Trophoblast cell (in vitro differentiated cells and primary cell): ENCODE measurements at regions not wholly inside any gene's neighbourhood (a gene's known extent, or its start where the extent isn't known, plus 50 kb on each side); places are given as distances from the start of the nearest gene placed in this dataset.

Experiments
- DNase-seq, 2 donors: peaks; one replicate each; pipeline ENCODE4 v3.0.0-alpha.2; 2016
- H2AFZ ChIP-seq: 2 replicates; pipeline ENCODE4 v1.6.1; 2013; ENCODE audit warnings: low read length, moderate library complexity, mild to moderate bottlenecking; ENCODE audit not compliant: insufficient read depth, poor library complexity
- H2AK5ac ChIP-seq: 2 replicates; pipeline ENCODE4 v1.6.1; 2013; ENCODE audit warnings: mild to moderate bottlenecking, low read length
- H2BK120ac ChIP-seq: 2 replicates; pipeline ENCODE4 v1.6.1; 2013; ENCODE audit warnings: low read length, mild to moderate bottlenecking, moderate library complexity; ENCODE audit not compliant: insufficient read depth, poor library complexity
- H2BK12ac ChIP-seq: 2 replicates; pipeline ENCODE4 v1.6.1; 2013; ENCODE audit warnings: mild to moderate bottlenecking, low read length, moderate library complexity
- H2BK5ac ChIP-seq: 2 replicates; pipeline ENCODE4 v1.6.1; 2013; ENCODE audit warnings: low read length, low read depth, moderate library complexity, mild to moderate bottlenecking; ENCODE audit not compliant: poor library complexity
- H3K14ac ChIP-seq: 2 replicates; pipeline ENCODE4 v1.6.1; 2013; ENCODE audit warnings: mild to moderate bottlenecking, low read length
- H3K18ac ChIP-seq: 2 replicates; pipeline ENCODE4 v1.6.1; 2013; ENCODE audit warnings: mild to moderate bottlenecking, low read length
- H3K23ac ChIP-seq: 2 replicates; pipeline ENCODE4 v1.6.1; 2013; ENCODE audit warnings: low read length
- H3K27ac ChIP-seq: 2 replicates; pipeline ENCODE4 v1.5.1; 2013; ENCODE audit warnings: low read depth, mild to moderate bottlenecking, inconsistent platforms, low read length, moderate library complexity
- H3K27me3 ChIP-seq: 2 replicates; pipeline ENCODE4 v1.6.1; 2013; ENCODE audit warnings: inconsistent platforms, mild to moderate bottlenecking, low read length, moderate library complexity; ENCODE audit not compliant: insufficient read depth
- H3K36me3 ChIP-seq, 2 experiments: 1 replicate in 1 of 2; 2 replicates in 1 of 2; pipeline ENCODE4 v1.6.1; 2013; ENCODE audit warnings: low read length in 2 of 2, mild to moderate bottlenecking in 2 of 2, moderate library complexity in 1 of 2; ENCODE audit not compliant: insufficient read depth in 2 of 2, control insufficient read depth in 1 of 2
- H3K4ac ChIP-seq: 2 replicates; pipeline ENCODE4 v1.6.1; 2013; ENCODE audit warnings: low read depth, mild to moderate bottlenecking, low read length, moderate library complexity
- H3K4me1 ChIP-seq, 2 experiments: 1 replicate in 1 of 2; 2 replicates in 1 of 2; pipeline ENCODE4 v1.6.1; 2013; ENCODE audit warnings: low read length in 2 of 2, mild to moderate bottlenecking in 2 of 2, moderate library complexity in 1 of 2; ENCODE audit not compliant: insufficient read depth in 2 of 2, control insufficient read depth in 1 of 2
- H3K4me2 ChIP-seq: 2 replicates; pipeline ENCODE4 v1.6.1; 2013; ENCODE audit warnings: inconsistent platforms, mild to moderate bottlenecking, low read length, moderate library complexity
- H3K4me3 ChIP-seq: 2 replicates; pipeline ENCODE4 v1.5.1; 2013; ENCODE audit warnings: mild to moderate bottlenecking, low read depth, low read length, inconsistent platforms
- H3K79me1 ChIP-seq: one replicate; pipeline ENCODE4 v1.6.1; 2013; ENCODE audit warnings: low read length
- H3K79me2 ChIP-seq: 2 replicates; pipeline ENCODE4 v1.6.1; 2013; ENCODE audit warnings: low read length, mild to moderate bottlenecking; ENCODE audit not compliant: control insufficient read depth, insufficient read depth, poor library complexity
- H3K9ac ChIP-seq: 2 replicates; pipeline ENCODE4 v1.6.1; 2013; ENCODE audit warnings: mild to moderate bottlenecking, low read length
- H3K9me3 ChIP-seq: 2 replicates; pipeline ENCODE4 v1.6.1; 2013; ENCODE audit warnings: low read depth, mild to moderate bottlenecking, control low read depth, inconsistent platforms, low read length; ENCODE audit not compliant: insufficient read depth
- H4K12ac ChIP-seq: 2 replicates; pipeline ENCODE4 v1.6.1; 2013; ENCODE audit warnings: low read depth, mild to moderate bottlenecking, low read length, moderate library complexity
- H4K8ac ChIP-seq: 2 replicates; pipeline ENCODE4 v1.6.1; 2013; ENCODE audit warnings: low read depth, mild to moderate bottlenecking, low read length, moderate library complexity
- H4K91ac ChIP-seq: one replicate; pipeline ENCODE4 v1.6.1; 2013; ENCODE audit warnings: low read depth, mild to moderate bottlenecking, low read length, moderate library complexity
- WGBS: extraction: QIAGEN DNeasy Blood & Tissue Kit; methylation state at CpG from one replicate; pipeline ENCODE4 v1.1.7; 2013; ENCODE audit warnings: missing lambda C conversion rate; ENCODE audit not compliant: insufficient read length, insufficient coverage; ENCODE audit errors: extremely low coverage; 5-methylcytosine and 5-hydroxymethylcytosine counted together

- Histone ChIP-seq H4K12ac (no peak overlapping the region), H3K9me3 (no peaks in the 10 kb centered on the region), H3K79me1 (peaks cover 2% of the 10 kb centered on the region), H3K4ac (no peak overlapping the region), H3K9ac (no peak overlapping the region), H3K79me2 (no peaks in the 10 kb centered on the region), H3K4me2 (no peak overlapping the region), H2AK5ac (no peak overlapping the region), H3K36me3 (no peaks in the 10 kb centered on the region), H2BK5ac (no peak overlapping the region), H2BK12ac (no peak overlapping the region), H3K23ac (no peak overlapping the region), H4K8ac (no peak overlapping the region), H2BK120ac (no peak overlapping the region), H3K18ac (no peak overlapping the region), H2AFZ (no peak overlapping the region), H3K4me1 (peaks cover 0 to 2% of the 10 kb centered on the region in 2 experiments), H4K91ac (no peak overlapping the region), H3K27me3 (no peaks in the 10 kb centered on the region), H3K14ac (no peak overlapping the region), H3K4me3 (no peak overlapping the region), H3K27ac (no peak overlapping the region)
- no peak for DNase-seq
- no CpG with 5 or more reads among the region's 3 CpGs for WGBS
Measured at GRCh38 chr11:26030399-26030798, 301.5 kb upstream of the ANO3 start.

DNA sequence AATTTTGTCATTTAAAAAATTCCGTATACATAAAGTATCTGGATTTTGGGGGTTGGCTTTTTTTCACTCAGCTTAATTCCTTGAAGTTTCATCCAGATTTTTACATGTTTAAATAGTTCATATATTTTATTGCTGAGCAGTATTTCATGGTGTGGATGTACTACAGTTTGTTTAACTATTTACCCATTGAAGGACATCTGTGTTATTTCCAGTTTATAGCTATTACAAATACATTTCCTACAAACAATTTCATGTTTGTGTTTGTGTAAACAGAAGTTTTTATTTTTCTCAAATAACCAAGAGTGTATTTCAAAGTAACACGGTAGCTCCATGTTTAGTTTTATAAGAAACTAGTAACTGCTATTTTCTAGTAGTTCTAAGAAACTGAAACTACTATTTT is 299.7 kb upstream of the ANO3 start:
- H3K9ac ChIP-seq: no peak overlapping the region
- no peak overlapping the region for H3K18ac ChIP-seq
- no peak overlapping the region for H4K8ac ChIP-seq
- peaks cover 2% of the 10 kb centered on the region for H3K79me1 ChIP-seq
- no peak overlapping the region for H4K91ac ChIP-seq
- no peak overlapping the region for H3K27ac ChIP-seq
- no peak overlapping the region for H2AK5ac ChIP-seq
- H3K4me1 ChIP-seq: peaks cover 0 to 2% of the 10 kb centered on the region in 2 experiments
- no peak overlapping the region for H3K23ac ChIP-seq
- no peak overlapping the region for H3K4me2 ChIP-seq
- H3K27me3 ChIP-seq: no peaks in the 10 kb centered on the region
- no peaks in the 10 kb centered on the region for H3K36me3 ChIP-seq
- no peak overlapping the region for H2BK5ac ChIP-seq
- H3K79me2 ChIP-seq: no peaks in the 10 kb centered on the region
- H3K4me3 ChIP-seq: no peak overlapping the region
- H3K9me3 ChIP-seq: no peaks in the 10 kb centered on the region
- H4K12ac ChIP-seq: no peak overlapping the region
- H2AFZ ChIP-seq: no peak overlapping the region
- no peak overlapping the region for H3K4ac ChIP-seq
- H3K14ac ChIP-seq: no peak overlapping the region
- H2BK12ac ChIP-seq: no peak overlapping the region
- DNase-seq: no peak
- no CpG with 5 or more reads among the region's 2 CpGs for WGBS
- no peak overlapping the region for H2BK120ac ChIP-seq

DNA sequence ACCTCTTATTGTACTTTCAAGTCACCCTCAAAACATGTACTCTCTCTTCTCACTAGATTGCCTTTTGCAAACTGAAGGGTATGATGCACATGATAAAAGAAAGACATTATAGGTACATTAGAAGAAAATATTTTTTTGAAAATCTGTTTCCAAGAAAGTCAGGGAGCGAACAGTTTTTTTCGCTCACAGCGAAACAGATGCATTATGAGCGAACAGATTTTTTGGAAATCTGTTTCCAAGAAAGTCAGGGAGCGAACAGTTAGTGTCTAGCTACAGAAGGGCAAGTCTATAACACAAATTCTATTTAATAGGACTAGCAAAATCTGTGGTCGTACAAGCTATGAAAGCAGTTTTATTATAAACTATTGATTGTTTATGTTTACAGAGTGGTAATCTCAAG is 296.2 kb upstream of the ANO3 start:
- no peak for DNase-seq
- H3K4me3 ChIP-seq: no peak overlapping the region
- H3K79me2 ChIP-seq: no peaks in the 10 kb centered on the region
- no peak overlapping the region for H3K14ac ChIP-seq
- H2AK5ac ChIP-seq: no peak overlapping the region
- H3K27ac ChIP-seq: no peak overlapping the region
- no peak overlapping the region for H4K8ac ChIP-seq
- H2BK120ac ChIP-seq: no peak overlapping the region
- no peak overlapping the region for H4K12ac ChIP-seq
- H3K27me3 ChIP-seq: no peaks in the 10 kb centered on the region
- H3K23ac ChIP-seq: no peak overlapping the region
- no peak overlapping the region for H2AFZ ChIP-seq
- H3K4ac ChIP-seq: no peak overlapping the region
- no peaks in the 10 kb centered on the region for H3K79me1 ChIP-seq
- H4K91ac ChIP-seq: no peak overlapping the region
- H3K36me3 ChIP-seq: no peaks in the 10 kb centered on the region
- H3K9me3 ChIP-seq: no peaks in the 10 kb centered on the region
- H2BK12ac ChIP-seq: no peak overlapping the region
- no peak overlapping the region for H3K18ac ChIP-seq
- WGBS: no CpG with 5 or more reads among the region's 6 CpGs
- no peak overlapping the region for H2BK5ac ChIP-seq
- no peak overlapping the region for H3K4me2 ChIP-seq
- H3K9ac ChIP-seq: no peak overlapping the region
- H3K4me1 ChIP-seq: no peaks in the 10 kb centered on the region

- H3K9ac ChIP-seq: no peak overlapping the region
- DNase-seq: no peak
- H3K79me1 ChIP-seq: no peaks in the 10 kb centered on the region
- no peak overlapping the region for H3K4me3 ChIP-seq
- no peak overlapping the region for H2BK120ac ChIP-seq
- no peak overlapping the region for H4K8ac ChIP-seq
- H2AFZ ChIP-seq: no peak overlapping the region
- H3K27ac ChIP-seq: no peak overlapping the region
- H3K14ac ChIP-seq: no peak overlapping the region
- no peaks in the 10 kb centered on the region for H3K36me3 ChIP-seq
- no peak overlapping the region for H3K23ac ChIP-seq
- H3K27me3 ChIP-seq: no peaks in the 10 kb centered on the region
- no peak overlapping the region for H2BK12ac ChIP-seq
- no peak overlapping the region for H3K4me2 ChIP-seq
- no peak overlapping the region for H2BK5ac ChIP-seq
- H4K12ac ChIP-seq: no peak overlapping the region
- no peaks in the 10 kb centered on the region for H3K4me1 ChIP-seq
- no CpG with 5 or more reads among the region's 2 CpGs for WGBS
- no peak overlapping the region for H4K91ac ChIP-seq
- no peak overlapping the region for H3K4ac ChIP-seq
- H3K79me2 ChIP-seq: no peaks in the 10 kb centered on the region
- no peak overlapping the region for H3K18ac ChIP-seq
- no peak overlapping the region for H2AK5ac ChIP-seq
- no peaks in the 10 kb centered on the region for H3K9me3 ChIP-seq
Measured at GRCh38 chr11:26037716-26038115, 294.2 kb upstream of the ANO3 start.
